Panc1 (cell line): ENCODE measurements at regions not wholly inside any gene's neighbourhood (a gene's known extent, or its start where the extent isn't known, plus 50 kb on each side); places are given as distances from the start of the nearest gene placed in this dataset.

Experiments used
- ATAC-seq: fragments of 200-7000 bp; cut with Tn5 transposase; 2 replicates; pipeline ENCODE4 v1.9.1; 2020; ENCODE audit warnings: mild to moderate bottlenecking, moderate library complexity
- BruUV-seq: library from RNA; stranded (reverse); fragments of 400-500 nt; replicated peaks from 2 replicates; lab custom pipeline; 2021; lab: Mats Ljungman, UMichigan
- CTCF ChIA-PET: fragments of 300-600 bp; sonication (Branson Sonifier 250); formaldehyde crosslinking; loops from one replicate; lab custom pipeline; 2022; ENCODE audit warnings: antibody characterized with exemption; lab: Charles Lee
- POLR2A ChIA-PET: fragments of 300-600 bp; sonication (Branson Sonifier 250); formaldehyde crosslinking; loops from one replicate; lab custom pipeline; 2022; ENCODE audit warnings: antibody characterized with exemption; lab: Charles Lee
- DNase-seq: peaks from one replicate; pipeline ENCODE4 v3.0.0-alpha.2; 2010; ENCODE audit warnings: low read depth, low spot score
- H3K27ac ChIP-seq: 2 replicates; pipeline ENCODE4 v1.5.1; 2011; ENCODE audit warnings: mild to moderate bottlenecking, low read length, inconsistent platforms
- H3K27me3 ChIP-seq: fragments of 200-500 bp; sonication (Bioruptor generic); 2 replicates; pipeline ENCODE4 v1.6.0; 2014; ENCODE audit warnings: low read length, inconsistent platforms; ENCODE audit not compliant: control insufficient read depth, insufficient read depth
- H3K36me3 ChIP-seq: fragments of 200-500 bp; sonication (Bioruptor generic); 2 replicates; pipeline ENCODE4 v1.5.1; 2014; ENCODE audit warnings: inconsistent platforms, mild to moderate bottlenecking, low read length, moderate library complexity; ENCODE audit not compliant: control insufficient read depth, insufficient read depth
- H3K4me1 ChIP-seq: 2 replicates; pipeline ENCODE4 v1.5.1; 2011; ENCODE audit warnings: inconsistent platforms, mild to moderate bottlenecking, low read length, moderate library complexity; ENCODE audit not compliant: control insufficient read depth, insufficient read depth
- H3K4me3 ChIP-seq, 2 experiments: 2 replicates each; pipeline ENCODE4 v1.5.1; 2011 to 2012; ENCODE audit warnings: low read depth in 2 of 2, low read length in 2 of 2, mild to moderate bottlenecking in 2 of 2, inconsistent platforms in 1 of 2, moderate library complexity in 1 of 2
- H3K9me3 ChIP-seq: fragments of 200-500 bp; sonication (Bioruptor generic); 2 replicates; pipeline ENCODE4 v1.5.1; 2014; ENCODE audit warnings: low read depth, mild to moderate bottlenecking, inconsistent platforms, low read length, moderate library complexity; ENCODE audit not compliant: control insufficient read depth, insufficient read depth
- CTCF ChIP-seq: fragments of 450-650 bp; IDR thresholded peaks from 2 replicates; pipeline ENCODE4 v1.5.1; 2017; ENCODE audit warnings: mild to moderate bottlenecking
- POLR2AphosphoS5 ChIP-seq: IDR thresholded peaks from 2 replicates; pipeline ENCODE4 v1.6.1; 2012; ENCODE audit warnings: mild to moderate bottlenecking, low read depth, low read length, moderate library complexity
- SIN3A ChIP-seq: IDR thresholded peaks from 2 replicates; pipeline ENCODE4 v1.6.1; 2012; ENCODE audit warnings: low read depth, mild to moderate bottlenecking, low read length, moderate library complexity, borderline replicate concordance; ENCODE audit not compliant: insufficient read depth
- TCF7L2 ChIP-seq: IDR thresholded peaks from 2 replicates; pipeline ENCODE4 v1.6.1; 2011; ENCODE audit warnings: mild to moderate bottlenecking, low read depth, low read length, inconsistent platforms
- in situ Hi-C: cut with HindIII; loops from 2 replicates; pipeline ENCODE4 v1.10.0; 2016; ENCODE audit warnings: low sequenced_read_pairs, low pct_unique_long_range_greater_than_20kb
- intact Hi-C: fragments of 100-400 bp; cut with micrococcal nuclease; formaldehyde crosslinking; loops from one replicate; pipeline ENCODE4 v1.10.0; 2022; ENCODE audit not compliant: unreplicated experiment
- TF ChIP-seq, protein P1 (sequence below), 2 experiments: IDR thresholded peaks; 2 replicates each; pipeline ENCODE4 v1.6.1; 2011 to 2012; ENCODE audit warnings: low read depth in 2 of 2, control low read depth in 1 of 2, low read length in 1 of 2, mild to moderate bottlenecking in 1 of 2, moderate library complexity in 1 of 2; ENCODE audit not compliant: insufficient read depth in 1 of 2

- ATAC-seq (no peak), DNase-seq (no peak)
- Histone ChIP-seq H3K9me3 (no peaks in the 10 kb centered on the region), H3K27me3 (no peaks in the 10 kb centered on the region), H3K4me3 (no peak overlapping the region), H3K4me1 (no peaks in the 10 kb centered on the region), H3K27ac (no peak overlapping the region), H3K36me3 (no peaks in the 10 kb centered on the region)
- no TSS peak for BruUV-seq
- ChIA-PET POLR2A (no interaction called here), CTCF (interaction anchor here (0.6 kb wide), 1 partner anchor 234 kb away, joined by 4 read pairs; no protein-coding TSS in a partner anchor)
- TF ChIP-seq POLR2AphosphoS5 (no peak), CTCF (no peak), SIN3A (no peak), TCF7L2 (no peak)
- TF ChIP-seq, protein P1, sequence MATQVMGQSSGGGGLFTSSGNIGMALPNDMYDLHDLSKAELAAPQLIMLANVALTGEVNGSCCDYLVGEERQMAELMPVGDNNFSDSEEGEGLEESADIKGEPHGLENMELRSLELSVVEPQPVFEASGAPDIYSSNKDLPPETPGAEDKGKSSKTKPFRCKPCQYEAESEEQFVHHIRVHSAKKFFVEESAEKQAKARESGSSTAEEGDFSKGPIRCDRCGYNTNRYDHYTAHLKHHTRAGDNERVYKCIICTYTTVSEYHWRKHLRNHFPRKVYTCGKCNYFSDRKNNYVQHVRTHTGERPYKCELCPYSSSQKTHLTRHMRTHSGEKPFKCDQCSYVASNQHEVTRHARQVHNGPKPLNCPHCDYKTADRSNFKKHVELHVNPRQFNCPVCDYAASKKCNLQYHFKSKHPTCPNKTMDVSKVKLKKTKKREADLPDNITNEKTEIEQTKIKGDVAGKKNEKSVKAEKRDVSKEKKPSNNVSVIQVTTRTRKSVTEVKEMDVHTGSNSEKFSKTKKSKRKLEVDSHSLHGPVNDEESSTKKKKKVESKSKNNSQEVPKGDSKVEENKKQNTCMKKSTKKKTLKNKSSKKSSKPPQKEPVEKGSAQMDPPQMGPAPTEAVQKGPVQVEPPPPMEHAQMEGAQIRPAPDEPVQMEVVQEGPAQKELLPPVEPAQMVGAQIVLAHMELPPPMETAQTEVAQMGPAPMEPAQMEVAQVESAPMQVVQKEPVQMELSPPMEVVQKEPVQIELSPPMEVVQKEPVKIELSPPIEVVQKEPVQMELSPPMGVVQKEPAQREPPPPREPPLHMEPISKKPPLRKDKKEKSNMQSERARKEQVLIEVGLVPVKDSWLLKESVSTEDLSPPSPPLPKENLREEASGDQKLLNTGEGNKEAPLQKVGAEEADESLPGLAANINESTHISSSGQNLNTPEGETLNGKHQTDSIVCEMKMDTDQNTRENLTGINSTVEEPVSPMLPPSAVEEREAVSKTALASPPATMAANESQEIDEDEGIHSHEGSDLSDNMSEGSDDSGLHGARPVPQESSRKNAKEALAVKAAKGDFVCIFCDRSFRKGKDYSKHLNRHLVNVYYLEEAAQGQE (IDR thresholded peaks at IDR 0.05; ENCODE audit: insufficient read depth in 1 of 2, low read depth in 2 of 2, low read length in 1 of 2): no peak
- intact Hi-C loops (no loop called here), in situ Hi-C loops (no loop called here)
These were observed 204.3 kb upstream of the SLC7A11 start for GRCh38 chr4:138446456-138446855.

DNA sequence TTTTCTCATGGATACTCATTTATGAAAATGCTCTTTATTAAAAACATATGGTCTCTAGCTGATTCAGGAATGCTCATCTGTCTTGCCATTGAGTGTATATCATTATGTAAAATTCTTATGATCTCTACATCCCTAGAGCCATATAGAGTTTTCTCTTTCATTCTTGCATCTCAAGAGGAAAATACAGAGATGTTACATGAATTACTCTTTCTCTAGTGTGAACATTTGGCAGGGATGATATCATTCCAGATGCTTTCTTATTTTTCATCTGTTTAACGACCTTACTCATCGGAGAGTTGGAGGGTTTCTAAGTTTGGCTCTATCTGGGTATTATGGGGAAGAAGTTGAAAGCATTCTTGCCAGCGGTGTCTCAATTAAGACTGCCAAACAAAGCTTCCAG, 202.9 kb upstream of the SLC7A11 start:
- H3K27ac ChIP-seq: no peak overlapping the region
- in situ Hi-C loops: no loop called here
- no peaks in the 10 kb centered on the region for H3K9me3 ChIP-seq
- DNase-seq: no peak
- H3K4me3 ChIP-seq: no peak overlapping the region
- POLR2A ChIA-PET: no interaction called here
- no peaks in the 10 kb centered on the region for H3K27me3 ChIP-seq
- no TSS peak for BruUV-seq
- H3K4me1 ChIP-seq: no peaks in the 10 kb centered on the region
- intact Hi-C loops: no loop called here
- ATAC-seq: no peak
- TF ChIP-seq POLR2AphosphoS5 (no peak), CTCF (no peak), TCF7L2 (no peak), SIN3A (no peak)
- TF ChIP-seq, protein P1 (IDR thresholded peaks at IDR 0.05; ENCODE audit: insufficient read depth in 1 of 2, low read depth in 2 of 2, low read length in 1 of 2): no peak
- H3K36me3 ChIP-seq: no peaks in the 10 kb centered on the region
- CTCF ChIA-PET: no interaction called here
